H1 (cell line): ENCODE measurements at regions not wholly inside any gene's neighbourhood (a gene's known extent, or its start where the extent isn't known, plus 50 kb on each side); places are given as distances from the start of the nearest gene placed in this dataset.
"Not testable (repeated sequence)": the region's sequence is repeated elsewhere in the genome, so short reads cannot be mapped to it uniquely, and the experiment has no call there.

ENCODE experiments used
- CTCF ChIA-PET: fragments of 300-600 bp; sonication (Branson Sonifier 250); formaldehyde crosslinking; loops from one replicate; lab custom pipeline; 2021; ENCODE audit not compliant: partially characterized antibody; lab: Charles Lee
- POLR2A ChIA-PET: fragments of 300-600 bp; sonication (Branson Sonifier 250); formaldehyde crosslinking; loops from one replicate; lab custom pipeline; 2021; ENCODE audit warnings: inconsistent platforms; ENCODE audit not compliant: partially characterized antibody; lab: Charles Lee
- DNase-seq, 2 experiments: peaks; one replicate each; pipeline versions ENCODE4 v3.0.0 to v3.0.0-alpha.2; 2010 to 2022; ENCODE audit warnings: low spot score in 2 of 2, low read depth in 1 of 2, mixed read lengths in 1 of 2
- FAIRE-seq: peaks from 2 replicates; lab custom pipeline; 2011; peaks lifted over from hg19 to GRCh38; lab: Jason Lieb, UNC
- H2AFZ ChIP-seq: 2 replicates; pipeline ENCODE4 v1.8.1; 2012; ENCODE audit warnings: low read length, inconsistent platforms
- H2AK5ac ChIP-seq: 2 replicates; pipeline ENCODE4 v1.6.1; 2013; ENCODE audit warnings: low read depth, low read length
- H2BK120ac ChIP-seq: replicated peaks from 2 replicates; pipeline ENCODE3; 2013; ENCODE audit warnings: low read depth, low read length, inconsistent platforms
- H2BK12ac ChIP-seq: 2 replicates; pipeline ENCODE4 v1.6.1; 2013; ENCODE audit warnings: low read depth, low read length
- H2BK15ac ChIP-seq: 2 replicates; pipeline ENCODE4 v1.6.1; 2013; ENCODE audit warnings: low read length
- H2BK20ac ChIP-seq: 2 replicates; pipeline ENCODE4 v1.6.1; 2013; ENCODE audit warnings: low read length
- H2BK5ac ChIP-seq: 2 replicates; pipeline ENCODE4 v1.6.1; 2013; ENCODE audit warnings: low read depth, low read length
- H3K14ac ChIP-seq: 2 replicates; pipeline ENCODE4 v1.6.1; 2013; ENCODE audit warnings: inconsistent platforms; ENCODE audit not compliant: insufficient read length
- H3K18ac ChIP-seq: 2 replicates; pipeline ENCODE4 v1.6.1; 2013; ENCODE audit warnings: low read length; ENCODE audit errors: extremely low read depth
- H3K23ac ChIP-seq: 2 replicates; pipeline ENCODE4 v1.6.1; 2013; ENCODE audit warnings: inconsistent platforms; ENCODE audit not compliant: insufficient read length
- H3K23me2 ChIP-seq: 2 replicates; pipeline ENCODE4 v1.6.1; 2013; ENCODE audit warnings: low read depth, low read length
- H3K27ac ChIP-seq: 2 replicates; pipeline ENCODE4 v1.6.1; 2011; ENCODE audit warnings: low read depth, low read length, inconsistent platforms
- H3K27me3 ChIP-seq, 4 experiments: replicated peaks in 1 of 4; 1 replicate in 1 of 4; 2 replicates in 3 of 4; pipeline versions ENCODE4 v1.6.1 to v1.8.1; 2011 to 2013; ENCODE audit warnings: low read length in 3 of 4, mild to moderate bottlenecking in 3 of 4, inconsistent platforms in 2 of 4, mixed read lengths in 2 of 4, moderate library complexity in 1 of 4; ENCODE audit not compliant: control insufficient read depth in 3 of 4, insufficient read depth in 3 of 4; ENCODE audit errors: extremely low read depth in 1 of 4
- H3K36me3 ChIP-seq, 4 experiments: 2 replicates each; pipeline versions ENCODE4 v1.6.1 to v1.8.1; 2011 to 2013; ENCODE audit warnings: mild to moderate bottlenecking in 4 of 4, low read length in 3 of 4, moderate library complexity in 2 of 4, control low read depth in 1 of 4, inconsistent platforms in 1 of 4; ENCODE audit not compliant: insufficient read depth in 4 of 4, control insufficient read depth in 2 of 4
- H3K4ac ChIP-seq: replicated peaks from 2 replicates; pipeline ENCODE3; 2013; ENCODE audit warnings: low read length, low read depth, mixed read lengths, inconsistent platforms; ENCODE audit not compliant: insufficient read length
- H3K4me1 ChIP-seq, 4 experiments: replicated peaks in 1 of 4; 1 replicate in 1 of 4; 2 replicates in 3 of 4; pipeline versions ENCODE4 v1.6.1 to v1.8.1; 2011 to 2013; ENCODE audit warnings: low read length in 3 of 4, inconsistent platforms in 2 of 4, mixed read lengths in 1 of 4; ENCODE audit not compliant: insufficient read depth in 4 of 4, control insufficient read depth in 3 of 4
- H3K4me2 ChIP-seq, 2 experiments: 2 replicates each; pipeline versions ENCODE4 v1.6.1 to v1.8.1; 2011 to 2013; ENCODE audit warnings: low read depth in 2 of 2, low read length in 2 of 2, control low read depth in 1 of 2, inconsistent platforms in 1 of 2, mild to moderate bottlenecking in 1 of 2; ENCODE audit not compliant: insufficient read depth in 1 of 2
- H3K4me3 ChIP-seq, 4 experiments: fragments of 200-600, 300-600 bp in 1 of 4; sonication (generic), shearing (Covaris generic), sonication (Bioruptor Twin) in 1 of 4; 2 replicates each; pipeline versions ENCODE4 v1.5.1 to v1.8.1; 2011 to 2016; ENCODE audit warnings: low read length in 4 of 4, low read depth in 3 of 4, control low read depth in 2 of 4, inconsistent platforms in 2 of 4, mild to moderate bottlenecking in 2 of 4, mixed read lengths in 1 of 4, moderate library complexity in 1 of 4; ENCODE audit not compliant: insufficient read depth in 2 of 4; ENCODE audit errors: extremely low read depth in 1 of 4
- H3K56ac ChIP-seq: replicated peaks from 2 replicates; pipeline ENCODE3; 2013; ENCODE audit warnings: low read depth, mild to moderate bottlenecking, mixed read lengths, low read length, inconsistent platforms; ENCODE audit not compliant: insufficient read length
- H3K79me1 ChIP-seq: 2 replicates; pipeline ENCODE4 v1.6.1; 2013; ENCODE audit warnings: low read depth, low read length, control low read depth
- H3K79me2 ChIP-seq, 2 experiments: 2 replicates each; pipeline versions ENCODE4 v1.6.1 to v1.8.1; 2012 to 2013; ENCODE audit warnings: low read length in 2 of 2, mild to moderate bottlenecking in 2 of 2, inconsistent platforms in 1 of 2; ENCODE audit not compliant: insufficient read depth in 2 of 2, control insufficient read depth in 1 of 2
- H3K9ac ChIP-seq, 4 experiments: replicated peaks in 1 of 4; 1 replicate in 1 of 4; 2 replicates in 3 of 4; pipeline versions ENCODE4 v1.6.1 to v1.8.1; 2011 to 2013; ENCODE audit warnings: low read depth in 3 of 4, low read length in 3 of 4, control low read depth in 2 of 4, mild to moderate bottlenecking in 2 of 4, moderate library complexity in 2 of 4, inconsistent platforms in 1 of 4; ENCODE audit errors: extremely low read depth in 1 of 4
- H3K9me3 ChIP-seq, 2 experiments: 2 replicates each; pipeline versions ENCODE4 v1.6.1 to v1.8.1; 2012 to 2013; ENCODE audit warnings: mild to moderate bottlenecking in 2 of 2, moderate library complexity in 2 of 2, control low read depth in 1 of 2, inconsistent platforms in 1 of 2, low read depth in 1 of 2, low read length in 1 of 2, mixed read lengths in 1 of 2; ENCODE audit not compliant: insufficient read depth in 2 of 2
- H4K20me1 ChIP-seq, 2 experiments: replicated peaks in 1 of 2; 2 replicates each; pipeline versions ENCODE3 to v1.8.1; 2011 to 2013; ENCODE audit warnings: inconsistent platforms in 2 of 2, low read length in 2 of 2, mild to moderate bottlenecking in 1 of 2; ENCODE audit not compliant: insufficient read depth in 2 of 2, control insufficient read depth in 1 of 2
- H4K5ac ChIP-seq: 2 replicates; pipeline ENCODE4 v1.6.1; 2013; ENCODE audit warnings: low read length, low read depth, mixed read lengths, inconsistent platforms; ENCODE audit not compliant: insufficient read length
- H4K8ac ChIP-seq: 2 replicates; pipeline ENCODE4 v1.8.0; 2013; ENCODE audit warnings: mild to moderate bottlenecking, moderate library complexity, low read length, inconsistent platforms; ENCODE audit not compliant: insufficient read depth; ENCODE audit errors: extremely low read depth
- H4K91ac ChIP-seq: replicated peaks from 2 replicates; pipeline ENCODE3; 2013; ENCODE audit warnings: low read length, mixed read lengths, inconsistent platforms; ENCODE audit not compliant: insufficient read length
- WGBS, 2 experiments: shearing (Covaris generic) in 1 of 2; methylation state at CpG; one replicate each; pipeline versions ENCODE4 v1.1.6 to v1.1.7; 2013 to 2015; ENCODE audit warnings: low lambda C conversion rate in 2 of 2, mixed read lengths in 2 of 2, inconsistent platforms in 1 of 2, low coverage in 1 of 2, missing lambda C conversion rate in 1 of 2; ENCODE audit not compliant: insufficient replicate concordance in 2 of 2, insufficient coverage in 1 of 2, insufficient read length in 1 of 2; ENCODE audit errors: extremely low coverage in 1 of 2, missing lambda C conversion rate in 1 of 2; 5-methylcytosine and 5-hydroxymethylcytosine counted together

- H3K56ac ChIP-seq, H3K9me3 ChIP-seq, H2BK12ac ChIP-seq, H4K20me1 ChIP-seq, H2BK120ac ChIP-seq, H4K5ac ChIP-seq, H3K4me2 ChIP-seq, FAIRE-seq, H2BK15ac ChIP-seq, H4K91ac ChIP-seq, H3K23me2 ChIP-seq, H3K9ac ChIP-seq, DNase-seq, H3K36me3 ChIP-seq, H2BK20ac ChIP-seq, H3K4me3 ChIP-seq, H4K8ac ChIP-seq, H2AK5ac ChIP-seq, CTCF ChIA-PET, H2AFZ ChIP-seq, H3K79me2 ChIP-seq, H3K14ac ChIP-seq, H3K23ac ChIP-seq, H3K18ac ChIP-seq, H2BK5ac ChIP-seq, H3K4me1 ChIP-seq, H3K27ac ChIP-seq, H3K27me3 ChIP-seq, H3K79me1 ChIP-seq, H3K4ac ChIP-seq: not testable (repeated sequence)
- POLR2A ChIA-PET: interaction anchor here (0.7 kb wide), 1 partner anchor 13 kb away, joined by 3 read pairs; no protein-coding TSS in a partner anchor
- 93% methylated on average over 4 of the region's 4 CpGs; no CpG with 5 or more reads in 1 of the 2 experiments for WGBS, 2 experiments
Measured at GRCh38 chr5:104037136-104037535, 474.5 kb upstream of the NUDT12 start.

GRCh38 chr5:104033186-104033585 lies 470.6 kb upstream of the NUDT12 start:
- H3K56ac ChIP-seq, H3K27me3 ChIP-seq, POLR2A ChIA-PET, H3K4ac ChIP-seq, H2AFZ ChIP-seq, H4K5ac ChIP-seq, H4K20me1 ChIP-seq, H3K4me2 ChIP-seq, H2BK15ac ChIP-seq, H2BK12ac ChIP-seq, H3K27ac ChIP-seq, H2BK120ac ChIP-seq, H2AK5ac ChIP-seq, H3K36me3 ChIP-seq, H3K9me3 ChIP-seq, H4K8ac ChIP-seq, FAIRE-seq, H3K23ac ChIP-seq, H3K79me1 ChIP-seq, H3K4me3 ChIP-seq, H3K9ac ChIP-seq, H4K91ac ChIP-seq, H3K4me1 ChIP-seq, H3K14ac ChIP-seq, H2BK20ac ChIP-seq, H3K79me2 ChIP-seq, H3K23me2 ChIP-seq, DNase-seq, H3K18ac ChIP-seq, H2BK5ac ChIP-seq: not testable (repeated sequence)
- WGBS, 2 experiments: 75% methylated on average over 4 of the region's 4 CpGs; no CpG with 5 or more reads in 1 of the 2 experiments
- CTCF ChIA-PET: interaction anchor here (1.2 kb wide), 1 partner anchor 17 kb away, joined by 3 read pairs; no protein-coding TSS in a partner anchor
